ENCODE measurements at regions not wholly inside any gene's neighbourhood (a gene's known extent, or its start where the extent isn't known, plus 50 kb on each side); places are given as distances from the start of the nearest gene placed in this dataset.
A peak's percentile ranks its signal among the peaks of the same experiment; 100 is the strongest.
"Not testable (repeated sequence)": the region's sequence is repeated elsewhere in the genome, so short reads cannot be mapped to it uniquely, and the experiment has no call there.

- no peaks in the 10 kb centered on the region for H3K79me2 ChIP-seq (ENCODE audit: insufficient read depth, low read depth)
- no peak for TF ChIP-seq CTCF (conservative IDR thresholded peaks at IDR 0.05; ENCODE audit: low read depth, low read length)
- H3K27ac ChIP-seq = no peak overlapping the region
- H3K4me1 ChIP-seq (ENCODE audit: low read depth, poor library complexity, severe bottlenecking) = no peaks in the 10 kb centered on the region
- H3K4me2 ChIP-seq = no peak overlapping the region
- H3K27me3 ChIP-seq (ENCODE audit: insufficient read depth, low read depth) = no peaks in the 10 kb centered on the region
- no peak overlapping the region for H2AFZ ChIP-seq (ENCODE audit: low read depth)
- H4K20me1 ChIP-seq (ENCODE audit: insufficient read depth) = no peaks in the 10 kb centered on the region
- H3K4me3 ChIP-seq (IDR thresholded peaks at IDR 0.05; ENCODE audit: insufficient read depth, low read depth, low read length) = no peak overlapping the region
- H3K9ac ChIP-seq = no peak overlapping the region
- no peaks in the 10 kb centered on the region for H3K36me3 ChIP-seq (ENCODE audit: insufficient read depth)
These were observed 572.5 kb downstream of the MAGEB5 start for GRCh38 chrX:26788402-26788998.

- Histone ChIP-seq H2AFZ (ENCODE audit: low read depth) (peak overlapping the region; percentile 26; the same call in 1 of the 2 replicates), H3K4me2 (no peak overlapping the region), H3K4me3 (IDR thresholded peaks at IDR 0.05; ENCODE audit: insufficient read depth, low read depth, low read length) (no peak overlapping the region)
These were observed 567.7 kb downstream of the MAGEB5 start for GRCh38 chrX:26783512-26784225.

GRCh38 chrX:26778320-26778888 is 562.4 kb downstream of the MAGEB5 start:
- peak; percentile 63 for TF ChIP-seq CTCF (conservative IDR thresholded peaks at IDR 0.05; ENCODE audit: low read depth, low read length)
- no peak overlapping the region for H3K4me2 ChIP-seq

More at GRCh38 chrX:26783512-26784225, 567.7 kb downstream of the MAGEB5 start:
- Histone ChIP-seq H3K27me3 (ENCODE audit: insufficient read depth, low read depth) (no peaks in the 10 kb centered on the region), H3K9ac (no peak overlapping the region), H3K36me3 (ENCODE audit: insufficient read depth) (no peaks in the 10 kb centered on the region), H3K79me2 (ENCODE audit: insufficient read depth, low read depth) (no peaks in the 10 kb centered on the region), H4K20me1 (ENCODE audit: insufficient read depth) (no peaks in the 10 kb centered on the region), H3K4me1 (ENCODE audit: low read depth, poor library complexity, severe bottlenecking) (no peaks in the 10 kb centered on the region), H3K27ac (no peak overlapping the region)
- peak; percentile 75 for TF ChIP-seq CTCF (conservative IDR thresholded peaks at IDR 0.05; ENCODE audit: low read depth, low read length)

GRCh38 chrX:26762253-26762652 is 546.3 kb downstream of the MAGEB5 start:
- H3K4me3 ChIP-seq (IDR thresholded peaks at IDR 0.05; ENCODE audit: insufficient read depth, low read depth, low read length) = no peak overlapping the region
- H4K20me1 ChIP-seq (ENCODE audit: insufficient read depth) = no peaks in the 10 kb centered on the region
- no peaks in the 10 kb centered on the region for H3K27me3 ChIP-seq (ENCODE audit: insufficient read depth, low read depth)
- H3K27ac ChIP-seq = no peak overlapping the region
- TF ChIP-seq CTCF (conservative IDR thresholded peaks at IDR 0.05; ENCODE audit: low read depth, low read length) = no peak
- H3K9ac ChIP-seq = no peak overlapping the region
- H3K79me2 ChIP-seq (ENCODE audit: insufficient read depth, low read depth) = no peaks in the 10 kb centered on the region
- H2AFZ ChIP-seq (ENCODE audit: low read depth) = no peak overlapping the region
- H3K36me3 ChIP-seq (ENCODE audit: insufficient read depth) = no peaks in the 10 kb centered on the region
- H3K4me2 ChIP-seq = no peak overlapping the region
- H3K4me1 ChIP-seq (ENCODE audit: low read depth, poor library complexity, severe bottlenecking) = no peaks in the 10 kb centered on the region

More at GRCh38 chrX:26778320-26778888, 562.4 kb downstream of the MAGEB5 start:
- H3K4me1 ChIP-seq (ENCODE audit: low read depth, poor library complexity, severe bottlenecking) = no peaks in the 10 kb centered on the region
- H3K27ac ChIP-seq = no peak overlapping the region
- H3K79me2 ChIP-seq (ENCODE audit: insufficient read depth, low read depth) = no peaks in the 10 kb centered on the region
- no peak overlapping the region for H3K4me3 ChIP-seq (IDR thresholded peaks at IDR 0.05; ENCODE audit: insufficient read depth, low read depth, low read length)
- H3K36me3 ChIP-seq (ENCODE audit: insufficient read depth) = no peaks in the 10 kb centered on the region
- no peak overlapping the region for H3K9ac ChIP-seq
- H4K20me1 ChIP-seq (ENCODE audit: insufficient read depth) = no peaks in the 10 kb centered on the region
- H2AFZ ChIP-seq (ENCODE audit: low read depth) = no peak overlapping the region
- H3K27me3 ChIP-seq (ENCODE audit: insufficient read depth, low read depth) = no peaks in the 10 kb centered on the region

- not testable (repeated sequence) for H3K79me2 ChIP-seq (ENCODE audit: insufficient read depth, low read depth); H3K4me2 ChIP-seq; H3K27me3 ChIP-seq (ENCODE audit: insufficient read depth, low read depth); H3K27ac ChIP-seq; H2AFZ ChIP-seq (ENCODE audit: low read depth); H3K36me3 ChIP-seq (ENCODE audit: insufficient read depth); H3K4me3 ChIP-seq (IDR thresholded peaks at IDR 0.05; ENCODE audit: insufficient read depth, low read depth, low read length); H3K9ac ChIP-seq; H4K20me1 ChIP-seq (ENCODE audit: insufficient read depth); H3K4me1 ChIP-seq (ENCODE audit: low read depth, poor library complexity, severe bottlenecking)
These were observed 539.8 kb downstream of the MAGEB5 start for GRCh38 chrX:26755760-26756159.
